HEK293 (cell line): ENCODE measurements at regions not wholly inside any gene's neighbourhood (a gene's known extent, or its start where the extent isn't known, plus 50 kb on each side); places are given as distances from the start of the nearest gene placed in this dataset.

Experiments used
- CTCF ChIA-PET: fragments of 350-600 bp; formaldehyde crosslinking; extraction: SDS; loops from one replicate; lab custom pipeline; 2021; ENCODE audit warnings: antibody characterized with exemption; lab: Yijun Ruan, JAX
- POLR2A ChIA-PET: fragments of 300-600 bp; formaldehyde crosslinking; extraction: SDS; loops from one replicate; lab custom pipeline; 2020; ENCODE audit warnings: antibody characterized with exemption, inconsistent platforms; lab: Yijun Ruan, JAX
- H3K27ac ChIP-seq: fragments of 200-500 bp; sonication (Bioruptor generic); 2 replicates; pipeline ENCODE4 v1.5.1; 2014; ENCODE audit warnings: low read depth, low read length, control low read depth, inconsistent platforms; ENCODE audit errors: extremely low read depth
- H3K36me3 ChIP-seq, 2 experiments: fragments of 200-500 bp in 1 of 2; sonication (Bioruptor generic) in 1 of 2; 1 replicate in 1 of 2; 2 replicates in 1 of 2; pipeline ENCODE4 v1.5.1; 2014 to 2017; ENCODE audit warnings: inconsistent platforms in 2 of 2, low read length in 2 of 2; ENCODE audit not compliant: control insufficient read depth in 2 of 2, insufficient read depth in 1 of 2
- H3K4me1 ChIP-seq: fragments of 200-500 bp; sonication (Bioruptor generic); 2 replicates; pipeline ENCODE4 v1.5.1; 2014; ENCODE audit warnings: mild to moderate bottlenecking, low read length, inconsistent platforms; ENCODE audit not compliant: control insufficient read depth, insufficient read depth
- H3K4me3 ChIP-seq: 2 replicates; pipeline ENCODE4 v1.5.1; 2011; ENCODE audit warnings: low read depth, mild to moderate bottlenecking, control low read depth, low read length, moderate library complexity
- H3K9me3 ChIP-seq: fragments of 200-500 bp; sonication (Bioruptor generic); 2 replicates; pipeline ENCODE4 v1.5.1; 2014; ENCODE audit warnings: low read depth, low read length, inconsistent platforms; ENCODE audit not compliant: control insufficient read depth, insufficient read depth
- BCL11A ChIP-seq: fragments of 450-650 bp; formaldehyde crosslinking; IDR thresholded peaks from 2 replicates; pipeline ENCODE4 v1.5.1; 2016; ENCODE audit warnings: low read depth, missing biosample characterization, missing genetic modification characterization
- BCL11B ChIP-seq: fragments of 450-650 bp; formaldehyde crosslinking; IDR thresholded peaks from 2 replicates; pipeline ENCODE4 v1.5.1; 2016; ENCODE audit warnings: low read depth, missing biosample characterization, missing genetic modification characterization
- GFI1B ChIP-seq: fragments of 450-650 bp; formaldehyde crosslinking; IDR thresholded peaks from 2 replicates; pipeline ENCODE4 v1.5.1; 2016; ENCODE audit warnings: missing biosample characterization, missing genetic modification characterization
- SCRT1 ChIP-seq: fragments of 450-650 bp; formaldehyde crosslinking; IDR thresholded peaks from 2 replicates; pipeline ENCODE4 v1.5.1; 2016; ENCODE audit warnings: missing biosample characterization, missing genetic modification characterization, borderline replicate concordance
- SCRT2 ChIP-seq: fragments of 450-650 bp; formaldehyde crosslinking; IDR thresholded peaks from 2 replicates; pipeline ENCODE4 v1.5.1; 2016; ENCODE audit warnings: missing biosample characterization, missing genetic modification characterization
- SP2 ChIP-seq: fragments of 450-650 bp; formaldehyde crosslinking; IDR thresholded peaks from 2 replicates; pipeline ENCODE4 v1.5.1; 2016; ENCODE audit warnings: missing biosample characterization, missing genetic modification characterization
- ZBTB17 ChIP-seq: fragments of 450-650 bp; formaldehyde crosslinking; IDR thresholded peaks from 2 replicates; pipeline ENCODE4 v1.5.1; 2016; ENCODE audit warnings: missing biosample characterization, missing genetic modification characterization
- ZBTB20 ChIP-seq: fragments of 450-650 bp; formaldehyde crosslinking; IDR thresholded peaks from 2 replicates; pipeline ENCODE4 v1.5.1; 2016; ENCODE audit warnings: missing biosample characterization, missing genetic modification characterization
- ZBTB48 ChIP-seq: fragments of 450-650 bp; formaldehyde crosslinking; IDR thresholded peaks from 2 replicates; pipeline ENCODE4 v1.5.1; 2016; ENCODE audit warnings: missing biosample characterization, missing genetic modification characterization
- ZBTB8A ChIP-seq: fragments of 450-650 bp; formaldehyde crosslinking; IDR thresholded peaks from 2 replicates; pipeline ENCODE4 v1.5.1; 2016; ENCODE audit warnings: missing biosample characterization, missing genetic modification characterization
- ZNF24 ChIP-seq: fragments of 450-650 bp; formaldehyde crosslinking; IDR thresholded peaks from 2 replicates; pipeline ENCODE4 v1.5.1; 2016; ENCODE audit warnings: missing biosample characterization, missing genetic modification characterization
- ZNF37A ChIP-seq: fragments of 450-650 bp; IDR thresholded peaks from 2 replicates; pipeline ENCODE4 v1.5.1; 2018; ENCODE audit warnings: missing biosample characterization, missing genetic modification characterization
- ZNF391 ChIP-seq: fragments of 450-650 bp; formaldehyde crosslinking; IDR thresholded peaks from 2 replicates; pipeline ENCODE4 v1.5.1; 2016; ENCODE audit warnings: low read depth, missing biosample characterization, missing genetic modification characterization, borderline replicate concordance
- ZNF433 ChIP-seq: fragments of 450-650 bp; formaldehyde crosslinking; IDR thresholded peaks from 2 replicates; pipeline ENCODE4 v1.5.1; 2016; ENCODE audit warnings: missing biosample characterization, missing genetic modification characterization, low read depth
- ZNF571 ChIP-seq: fragments of 450-650 bp; formaldehyde crosslinking; IDR thresholded peaks from 2 replicates; pipeline ENCODE4 v1.5.0; 2017; ENCODE audit warnings: missing biosample characterization, missing genetic modification characterization
- ZNF624 ChIP-seq: fragments of 450-650 bp; formaldehyde crosslinking; IDR thresholded peaks from 2 replicates; pipeline ENCODE4 v1.5.1; 2017; ENCODE audit warnings: missing biosample characterization, missing genetic modification characterization
- ZNF654 ChIP-seq: fragments of 450-650 bp; formaldehyde crosslinking; IDR thresholded peaks from 2 replicates; pipeline ENCODE4 v1.5.1; 2016; ENCODE audit warnings: low read depth, missing biosample characterization, missing genetic modification characterization
- ZNF664 ChIP-seq: fragments of 450-650 bp; formaldehyde crosslinking; IDR thresholded peaks from 2 replicates; pipeline ENCODE4 v1.5.1; 2016; ENCODE audit warnings: missing biosample characterization, missing genetic modification characterization
- ZNF792 ChIP-seq: fragments of 450-650 bp; formaldehyde crosslinking; IDR thresholded peaks from 2 replicates; pipeline ENCODE4 v1.5.1; 2016; ENCODE audit warnings: missing biosample characterization, missing genetic modification characterization
- ZSCAN16 ChIP-seq: fragments of 450-650 bp; formaldehyde crosslinking; IDR thresholded peaks from 2 replicates; pipeline ENCODE4 v1.5.1; 2016; ENCODE audit warnings: missing biosample characterization, missing genetic modification characterization
- TF ChIP-seq, protein P1 (sequence below): fragments of 450-650 bp; formaldehyde crosslinking; IDR thresholded peaks from 2 replicates; pipeline ENCODE4 v1.5.1; 2016; ENCODE audit warnings: missing biosample characterization, missing genetic modification characterization
- TF ChIP-seq, protein P2 (sequence below): fragments of 450-650 bp; formaldehyde crosslinking; IDR thresholded peaks from 2 replicates; pipeline ENCODE4 v1.5.1; 2017; ENCODE audit warnings: missing biosample characterization, missing genetic modification characterization

DNA sequence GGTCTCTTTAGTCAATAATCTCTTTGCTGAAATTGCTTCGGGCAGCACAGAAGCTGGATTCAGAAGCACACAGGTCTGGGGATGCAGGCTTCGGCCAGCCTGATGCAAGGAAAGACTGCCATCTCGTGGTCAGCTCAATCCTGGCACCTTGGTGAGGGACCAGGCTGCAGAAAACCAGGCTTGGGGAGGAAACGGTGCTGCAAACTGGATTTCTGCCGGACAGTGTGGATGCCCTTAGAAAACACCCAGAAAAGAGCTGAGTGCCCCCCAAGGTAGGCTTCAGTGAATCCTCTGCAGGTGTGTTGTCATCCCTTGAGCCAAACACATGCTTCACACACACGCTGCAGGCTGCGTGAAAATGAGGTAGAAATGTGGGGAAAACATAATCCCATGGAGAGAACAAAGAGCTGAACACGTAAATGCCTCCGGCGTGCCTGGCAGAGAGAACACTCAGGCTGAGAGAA, 89.8 kb upstream of the PAX1 start (continued):
- 0 out of 2 replicates have a peak, but pooled peaks have one; percentile 9 for TF ChIP-seq SCRT1 (tag by site-specific recombination)
- peak; percentile 49 for TF ChIP-seq ZBTB17 (tag by site-specific recombination)
- no peak for TF ChIP-seq ZNF391 (tag by site-specific recombination)
- TF ChIP-seq ZNF792 (tag by site-specific recombination) = no peak
- no peak for TF ChIP-seq ZNF37A
- TF ChIP-seq ZNF664 = no peak
- TF ChIP-seq ZNF654 (tag by site-specific recombination) = peak; percentile 86
- no peak for TF ChIP-seq SP2 (tag by site-specific recombination)
- TF ChIP-seq BCL11A = no peak
- no peak for TF ChIP-seq ZBTB8A (tag by site-specific recombination)
- no peak for TF ChIP-seq GFI1B (tag by site-specific recombination)
- TF ChIP-seq ZNF433 = no peak
- TF ChIP-seq SCRT2 (tag by site-specific recombination) = peak; percentile 49; the same call in 1 of the 2 replicates
- no peak for TF ChIP-seq ZNF624 (tag by site-specific recombination)
- no peak for TF ChIP-seq BCL11B (tag by site-specific recombination)

DNA sequence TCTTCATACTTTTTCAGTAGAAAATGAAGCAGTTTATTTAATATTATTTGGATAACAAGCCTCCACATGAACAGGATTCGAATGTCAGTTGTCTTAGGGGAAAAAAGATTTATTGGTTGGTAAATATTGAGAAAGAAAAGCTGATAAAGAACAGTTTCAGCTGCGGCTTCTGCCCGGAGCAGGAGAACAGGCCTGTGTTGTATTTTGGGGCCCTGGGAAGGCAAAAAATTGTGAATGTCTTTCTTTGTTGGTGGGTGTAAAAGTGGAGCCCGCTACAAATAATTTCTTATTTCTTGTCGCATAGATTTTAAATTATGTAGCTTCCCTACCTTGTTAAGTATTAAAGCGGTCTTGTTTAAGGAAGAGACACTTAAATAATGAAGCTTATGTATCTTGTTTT, 90.5 kb upstream of the PAX1 start:
- H3K4me3 ChIP-seq = no peak overlapping the region
- no peaks in the 10 kb centered on the region for H3K9me3 ChIP-seq
- no peak for TF ChIP-seq ZNF571 (tag by site-specific recombination)
- H3K27ac ChIP-seq = no peak overlapping the region
- 0 out of 2 replicates have a peak, but pooled peaks cover 4% of the 10 kb centered on the region for H3K4me1 ChIP-seq
- ChIA-PET POLR2A (no interaction called here), CTCF (interaction anchor here (0.5 to 3.9 kb wide), 39 partner anchors 8 to 777 kb away, joined by 3 to 28 read pairs (median 4); no protein-coding TSS in a partner anchor)
- H3K36me3 ChIP-seq = no peaks in the 10 kb centered on the region

DNA sequence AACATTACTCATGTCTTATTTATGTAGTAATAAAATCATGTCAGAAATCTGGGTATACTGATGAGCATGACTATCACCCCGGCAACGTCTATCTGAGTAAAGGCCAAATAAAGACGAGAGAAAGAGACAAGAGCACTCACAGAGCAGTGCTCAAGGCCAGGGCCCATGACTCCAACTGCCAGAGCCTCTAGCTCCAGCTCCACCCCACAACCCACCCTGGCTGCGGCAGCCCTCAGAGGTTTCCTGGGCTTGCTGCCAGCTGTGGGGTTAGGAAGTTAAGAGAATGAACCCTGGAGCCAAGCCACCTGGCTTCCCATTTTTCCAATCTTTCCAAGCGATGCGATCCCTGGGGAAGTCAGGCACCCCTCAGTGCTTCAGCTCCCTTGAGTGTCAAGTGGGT, 92.0 kb upstream of the PAX1 start:
- TF ChIP-seq, protein P1, sequence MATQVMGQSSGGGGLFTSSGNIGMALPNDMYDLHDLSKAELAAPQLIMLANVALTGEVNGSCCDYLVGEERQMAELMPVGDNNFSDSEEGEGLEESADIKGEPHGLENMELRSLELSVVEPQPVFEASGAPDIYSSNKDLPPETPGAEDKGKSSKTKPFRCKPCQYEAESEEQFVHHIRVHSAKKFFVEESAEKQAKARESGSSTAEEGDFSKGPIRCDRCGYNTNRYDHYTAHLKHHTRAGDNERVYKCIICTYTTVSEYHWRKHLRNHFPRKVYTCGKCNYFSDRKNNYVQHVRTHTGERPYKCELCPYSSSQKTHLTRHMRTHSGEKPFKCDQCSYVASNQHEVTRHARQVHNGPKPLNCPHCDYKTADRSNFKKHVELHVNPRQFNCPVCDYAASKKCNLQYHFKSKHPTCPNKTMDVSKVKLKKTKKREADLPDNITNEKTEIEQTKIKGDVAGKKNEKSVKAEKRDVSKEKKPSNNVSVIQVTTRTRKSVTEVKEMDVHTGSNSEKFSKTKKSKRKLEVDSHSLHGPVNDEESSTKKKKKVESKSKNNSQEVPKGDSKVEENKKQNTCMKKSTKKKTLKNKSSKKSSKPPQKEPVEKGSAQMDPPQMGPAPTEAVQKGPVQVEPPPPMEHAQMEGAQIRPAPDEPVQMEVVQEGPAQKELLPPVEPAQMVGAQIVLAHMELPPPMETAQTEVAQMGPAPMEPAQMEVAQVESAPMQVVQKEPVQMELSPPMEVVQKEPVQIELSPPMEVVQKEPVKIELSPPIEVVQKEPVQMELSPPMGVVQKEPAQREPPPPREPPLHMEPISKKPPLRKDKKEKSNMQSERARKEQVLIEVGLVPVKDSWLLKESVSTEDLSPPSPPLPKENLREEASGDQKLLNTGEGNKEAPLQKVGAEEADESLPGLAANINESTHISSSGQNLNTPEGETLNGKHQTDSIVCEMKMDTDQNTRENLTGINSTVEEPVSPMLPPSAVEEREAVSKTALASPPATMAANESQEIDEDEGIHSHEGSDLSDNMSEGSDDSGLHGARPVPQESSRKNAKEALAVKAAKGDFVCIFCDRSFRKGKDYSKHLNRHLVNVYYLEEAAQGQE (tag by site-specific recombination) = peak; percentile 74; the same call in 1 of the 2 replicates
- no peak for TF ChIP-seq ZBTB20 (tag by site-specific recombination)
- TF ChIP-seq ZBTB48 (tag by site-specific recombination) = peak; percentile 74
- no peak for TF ChIP-seq ZNF24 (tag by site-specific recombination)
- TF ChIP-seq, protein P2, sequence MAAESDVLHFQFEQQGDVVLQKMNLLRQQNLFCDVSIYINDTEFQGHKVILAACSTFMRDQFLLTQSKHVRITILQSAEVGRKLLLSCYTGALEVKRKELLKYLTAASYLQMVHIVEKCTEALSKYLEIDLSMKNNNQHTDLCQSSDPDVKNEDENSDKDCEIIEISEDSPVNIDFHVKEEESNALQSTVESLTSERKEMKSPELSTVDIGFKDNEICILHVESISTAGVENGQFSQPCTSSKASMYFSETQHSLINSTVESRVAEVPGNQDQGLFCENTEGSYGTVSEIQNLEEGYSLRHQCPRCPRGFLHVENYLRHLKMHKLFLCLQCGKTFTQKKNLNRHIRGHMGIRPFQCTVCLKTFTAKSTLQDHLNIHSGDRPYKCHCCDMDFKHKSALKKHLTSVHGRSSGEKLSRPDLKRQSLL (tag by site-specific recombination) = peak; percentile 34; the same call in 1 of the 2 replicates
- no peak for TF ChIP-seq ZSCAN16 (tag by site-specific recombination)
- H3K27ac ChIP-seq = no peak overlapping the region
- POLR2A ChIA-PET = no interaction called here
- H3K36me3 ChIP-seq = no peaks in the 10 kb centered on the region
- no peaks in the 10 kb centered on the region for H3K9me3 ChIP-seq
- CTCF ChIA-PET = interaction anchor here (1.1 to 3.9 kb wide), 6 partner anchors 9 to 767 kb away, joined by 3 to 28 read pairs (median 8); no protein-coding TSS in a partner anchor
- 0 out of 2 replicates have a peak, but pooled peaks cover 4% of the 10 kb centered on the region for H3K4me1 ChIP-seq
- no peak overlapping the region for H3K4me3 ChIP-seq
